K562 (cell line): ENCODE measurements at regions not wholly inside any gene's neighbourhood (a gene's known extent, or its start where the extent isn't known, plus 50 kb on each side); places are given as distances from the start of the nearest gene placed in this dataset.

Experiments used
- ATAC-seq: fragments of 200-7000 bp; cut with Tn5 transposase; 3 replicates; pipeline ENCODE4 v1.9.1; 2020; ENCODE audit warnings: moderate library complexity
- BruUV-seq: library from RNA; stranded (reverse); fragments of 400-500 nt; replicated peaks from 2 replicates; lab custom pipeline; 2021; lab: Mats Ljungman, UMichigan
- CTCF ChIA-PET: fragments of 300-600 bp; formaldehyde crosslinking; extraction: SDS; loops from one replicate; lab custom pipeline; 2021; ENCODE audit warnings: low intra/inter-chr PET ratio; lab: Yijun Ruan, JAX
- POLR2A ChIA-PET: fragments of 300-600, 350-650 bp; sonication (Branson Sonifier 250); formaldehyde crosslinking; extraction: SDS; loops from one replicate; lab custom pipeline; 2021; ENCODE audit warnings: antibody characterized with exemption, inconsistent platforms; lab: Yijun Ruan, JAX
- DNase-seq, 4 experiments: peaks; one replicate each; pipeline versions ENCODE4 v3.0.0 to v3.0.0-alpha.2; 2011 to 2018; ENCODE audit warnings: low spot score in 3 of 4, mixed read lengths in 3 of 4; ENCODE audit errors: extremely low read depth in 1 of 4
- FAIRE-seq: peaks from 2 replicates; lab custom pipeline; 2011; peaks lifted over from hg19 to GRCh38; lab: Jason Lieb, UNC
- H2AFZ ChIP-seq: 2 replicates; pipeline ENCODE4 v1.6.0; 2011; ENCODE audit warnings: low read depth, low read length, control low read depth, inconsistent platforms
- H3K27ac ChIP-seq: fragments of 200-600 bp; 3 replicates; pipeline ENCODE4 v1.8.0; 2011; ENCODE audit warnings: low read depth, mild to moderate bottlenecking, control low read depth, inconsistent platforms, low read length, moderate library complexity, mixed read lengths; ENCODE audit errors: extremely low read depth
- H3K27me3 ChIP-seq, 2 experiments: fragments of 300-600 bp in 1 of 2; 2 replicates in 1 of 2; 3 replicates in 1 of 2; pipeline versions ENCODE4 v1.6.0 to v1.8.0; 2011; ENCODE audit warnings: inconsistent platforms in 2 of 2, low read length in 2 of 2, mild to moderate bottlenecking in 1 of 2, mixed read lengths in 1 of 2, moderate library complexity in 1 of 2; ENCODE audit not compliant: control insufficient read depth in 2 of 2, insufficient read depth in 2 of 2
- H3K36me3 ChIP-seq: fragments of 300-600 bp; 3 replicates; pipeline ENCODE4 v1.8.0; 2011; ENCODE audit warnings: mild to moderate bottlenecking, low read length, inconsistent platforms; ENCODE audit not compliant: control insufficient read depth, insufficient read depth
- H3K4me1 ChIP-seq, 2 experiments: fragments of 200-600 bp in 1 of 2; replicated peaks in 1 of 2; 2 replicates in 1 of 2; 3 replicates in 1 of 2; pipeline versions ENCODE4 v1.5.1 to v1.8.0; 2011; ENCODE audit warnings: inconsistent platforms in 2 of 2, low read length in 2 of 2, mild to moderate bottlenecking in 1 of 2, mixed read lengths in 1 of 2, moderate library complexity in 1 of 2; ENCODE audit not compliant: control insufficient read depth in 2 of 2, insufficient read depth in 2 of 2
- H3K4me2 ChIP-seq: 2 replicates; pipeline ENCODE4 v1.6.1; 2011; ENCODE audit warnings: low read length, control low read depth, inconsistent platforms, mixed read lengths; ENCODE audit not compliant: insufficient read depth
- H3K4me3 ChIP-seq: fragments of 200-600 bp; sonication (generic), shearing (Covaris generic); 2 replicates; pipeline ENCODE4 v1.5.1; 2016; ENCODE audit warnings: control low read depth, inconsistent platforms
- H3K79me2 ChIP-seq: fragments of 200-600 bp; 3 replicates; pipeline ENCODE4 v1.8.0; 2011; ENCODE audit warnings: low read length, inconsistent platforms; ENCODE audit not compliant: control insufficient read depth, insufficient read depth
- H3K9ac ChIP-seq, 2 experiments: 2 replicates each; pipeline versions ENCODE4 v1.6.0 to v1.6.1; 2011; ENCODE audit warnings: low read depth in 2 of 2, low read length in 2 of 2, control low read depth in 1 of 2, inconsistent platforms in 1 of 2, mild to moderate bottlenecking in 1 of 2, mixed read lengths in 1 of 2; ENCODE audit not compliant: insufficient read depth in 1 of 2
- H3K9me1 ChIP-seq: one replicate; pipeline ENCODE4 v1.6.0; 2011; ENCODE audit warnings: inconsistent platforms, mild to moderate bottlenecking, low read length, moderate library complexity; ENCODE audit not compliant: control insufficient read depth, insufficient read depth
- H3K9me3 ChIP-seq: replicated peaks from 2 replicates; pipeline ENCODE4 v1.5.1; 2011; ENCODE audit warnings: low read depth, low read length, inconsistent platforms; ENCODE audit not compliant: control insufficient read depth, insufficient read depth
- H4K20me1 ChIP-seq: replicated peaks from 2 replicates; pipeline ENCODE4 v1.6.1; 2011; ENCODE audit warnings: low read length, inconsistent platforms, mixed read lengths; ENCODE audit not compliant: control insufficient read depth, insufficient read depth
- CBX8 ChIP-seq: fragments of 200-600 bp; sonication (generic); IDR thresholded peaks from 2 replicates; pipeline ENCODE4 v1.6.1; 2012; ENCODE audit warnings: borderline replicate concordance, mixed run types, low read depth, mild to moderate bottlenecking, moderate library complexity, mixed read lengths, low read length, control low read depth, inconsistent platforms; ENCODE audit not compliant: poor library complexity, severe bottlenecking; ENCODE audit errors: extremely low read depth
- HMG20A ChIP-seq: fragments of 450-650 bp; formaldehyde crosslinking; conservative IDR thresholded peaks from 2 replicates; pipeline ENCODE4 v1.4.0; 2020; ENCODE audit warnings: mild to moderate bottlenecking, mixed read lengths
- PHB2 ChIP-seq: fragments of 450-650 bp; IDR thresholded peaks from 2 replicates; pipeline ENCODE4 v1.6.1; 2017; ENCODE audit warnings: low read depth
- RNF2 ChIP-seq: sonication (generic); IDR thresholded peaks from 2 replicates; pipeline ENCODE4 v1.6.1; 2016
- YBX1 ChIP-seq: fragments of 450-650 bp; IDR thresholded peaks from 2 replicates; pipeline ENCODE4 v1.7.1; 2016; ENCODE audit warnings: mild to moderate bottlenecking
- WGBS: fragments of 100-300 bp; shearing (Covaris generic); methylation state at CpG from one replicate; pipeline ENCODE4 v1.1.6; 2016; ENCODE audit warnings: low coverage, mixed read lengths; ENCODE audit not compliant: insufficient coverage; ENCODE audit errors: missing lambda C conversion rate; 5-methylcytosine and 5-hydroxymethylcytosine counted together
- in situ Hi-C: fragments of 300-500 bp; cut with MboI; formaldehyde crosslinking; loops from 4 replicates; pipeline ENCODE4 v1.15.0; 2018; ENCODE audit warnings: inconsistent platforms, mixed read lengths
- intact Hi-C: fragments of 100-400 bp; cut with micrococcal nuclease; formaldehyde crosslinking; loops from 2 replicates; pipeline ENCODE4 v1.14.2; 2022
- TF ChIP-seq, protein P1 (sequence below): fragments of 200-800 bp; sonication (Bioruptor generic); IDR thresholded peaks from 2 replicates; pipeline ENCODE4 v1.6.1; 2017; ENCODE audit warnings: missing genetic modification characterization, missing compliant biosample characterization
- TF ChIP-seq, protein P2 (sequence below): fragments of 250-450 bp; sonication (Bioruptor Pico); IDR thresholded peaks from 2 replicates; pipeline ENCODE4 v1.9.0; 2021; ENCODE audit warnings: mild to moderate bottlenecking, inconsistent platforms

DNA sequence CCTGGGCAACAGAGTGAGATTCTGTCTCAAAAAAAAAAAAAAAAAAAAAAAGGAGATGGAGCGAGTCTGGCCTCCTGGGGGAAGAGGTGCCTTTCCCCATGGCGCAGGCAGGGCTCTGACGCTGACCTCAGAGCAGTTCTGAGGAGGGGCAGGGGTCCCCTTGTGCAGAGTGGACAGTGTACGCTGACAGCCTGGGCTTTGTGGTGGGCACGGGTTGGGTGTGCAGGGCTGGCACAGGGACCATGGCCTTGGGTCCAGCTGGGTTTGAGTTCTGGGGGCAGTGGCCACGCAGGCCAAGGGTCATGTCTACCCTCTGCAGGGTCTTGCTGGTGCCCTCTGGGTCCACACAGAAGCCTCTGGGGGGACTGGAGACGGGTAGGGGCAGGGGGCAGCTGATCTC lies 260.1 kb upstream of the C1orf174 start (continued):
- TF ChIP-seq CBX8 (no peak), RNF2 (no peak), HMG20A (CRISPR knock-in tag) (no peak), PHB2 (no peak), YBX1 (no peak)
- TF ChIP-seq, protein P1, sequence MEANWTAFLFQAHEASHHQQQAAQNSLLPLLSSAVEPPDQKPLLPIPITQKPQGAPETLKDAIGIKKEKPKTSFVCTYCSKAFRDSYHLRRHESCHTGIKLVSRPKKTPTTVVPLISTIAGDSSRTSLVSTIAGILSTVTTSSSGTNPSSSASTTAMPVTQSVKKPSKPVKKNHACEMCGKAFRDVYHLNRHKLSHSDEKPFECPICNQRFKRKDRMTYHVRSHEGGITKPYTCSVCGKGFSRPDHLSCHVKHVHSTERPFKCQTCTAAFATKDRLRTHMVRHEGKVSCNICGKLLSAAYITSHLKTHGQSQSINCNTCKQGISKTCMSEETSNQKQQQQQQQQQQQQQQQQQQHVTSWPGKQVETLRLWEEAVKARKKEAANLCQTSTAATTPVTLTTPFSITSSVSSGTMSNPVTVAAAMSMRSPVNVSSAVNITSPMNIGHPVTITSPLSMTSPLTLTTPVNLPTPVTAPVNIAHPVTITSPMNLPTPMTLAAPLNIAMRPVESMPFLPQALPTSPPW (CRISPR knock-in tag): no peak

DNA sequence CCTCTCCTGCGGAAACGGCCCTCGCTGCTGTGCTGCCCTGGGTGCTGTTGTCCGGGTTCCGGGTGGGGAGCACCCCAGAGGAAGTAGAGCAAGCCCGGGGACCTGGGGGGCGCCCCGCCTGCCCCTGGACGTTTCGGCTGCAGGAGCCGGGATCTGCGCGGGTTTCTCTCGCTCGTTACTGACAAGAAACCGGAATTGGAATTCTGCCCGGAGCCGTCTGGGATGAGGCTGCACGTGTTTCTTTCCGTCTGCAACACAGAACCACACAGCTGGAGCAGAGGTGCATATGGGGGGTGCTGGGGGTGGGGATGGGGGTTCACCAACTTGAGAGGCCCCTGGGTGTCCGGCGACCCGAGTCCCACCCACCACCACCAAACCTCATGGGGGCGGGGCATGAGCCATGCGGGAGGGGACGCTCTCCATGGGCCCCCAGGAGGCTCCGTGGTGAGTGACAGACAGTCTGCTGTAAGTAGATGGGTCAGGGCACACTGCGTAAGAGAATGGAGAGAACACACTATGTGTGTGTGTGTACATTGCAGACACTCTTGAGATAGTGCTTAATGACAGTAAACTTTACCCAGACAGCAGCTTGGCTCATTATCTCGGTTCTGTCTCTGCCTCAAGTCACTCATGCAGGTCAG lies 261.4 kb upstream of the C1orf174 start:
- no peak overlapping the region for H3K4me2 ChIP-seq
- H2AFZ ChIP-seq: no peak overlapping the region
- no peaks in the 10 kb centered on the region for H3K79me2 ChIP-seq
- TF ChIP-seq, protein P2, sequence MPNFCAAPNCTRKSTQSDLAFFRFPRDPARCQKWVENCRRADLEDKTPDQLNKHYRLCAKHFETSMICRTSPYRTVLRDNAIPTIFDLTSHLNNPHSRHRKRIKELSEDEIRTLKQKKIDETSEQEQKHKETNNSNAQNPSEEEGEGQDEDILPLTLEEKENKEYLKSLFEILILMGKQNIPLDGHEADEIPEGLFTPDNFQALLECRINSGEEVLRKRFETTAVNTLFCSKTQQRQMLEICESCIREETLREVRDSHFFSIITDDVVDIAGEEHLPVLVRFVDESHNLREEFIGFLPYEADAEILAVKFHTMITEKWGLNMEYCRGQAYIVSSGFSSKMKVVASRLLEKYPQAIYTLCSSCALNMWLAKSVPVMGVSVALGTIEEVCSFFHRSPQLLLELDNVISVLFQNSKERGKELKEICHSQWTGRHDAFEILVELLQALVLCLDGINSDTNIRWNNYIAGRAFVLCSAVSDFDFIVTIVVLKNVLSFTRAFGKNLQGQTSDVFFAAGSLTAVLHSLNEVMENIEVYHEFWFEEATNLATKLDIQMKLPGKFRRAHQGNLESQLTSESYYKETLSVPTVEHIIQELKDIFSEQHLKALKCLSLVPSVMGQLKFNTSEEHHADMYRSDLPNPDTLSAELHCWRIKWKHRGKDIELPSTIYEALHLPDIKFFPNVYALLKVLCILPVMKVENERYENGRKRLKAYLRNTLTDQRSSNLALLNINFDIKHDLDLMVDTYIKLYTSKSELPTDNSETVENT (CRISPR knock-in tag): no peak
- peaks cover 0 to 4% of the 10 kb centered on the region in 2 experiments; a peak in 2 of 5 replicates for H3K4me1 ChIP-seq
- CTCF ChIA-PET: no interaction called here
- no peak overlapping the region for H3K4me3 ChIP-seq
- DNase-seq (no peak), FAIRE-seq (no peak), ATAC-seq (peak; percentile 43; the same call in 2 of the 3 replicates)
- H3K9ac ChIP-seq: no peak overlapping the region
- H4K20me1 ChIP-seq: no peaks in the 10 kb centered on the region
- under 1% methylated on average over 21 of the region's 29 CpGs for WGBS
- no peaks in the 10 kb centered on the region for H3K36me3 ChIP-seq
- peaks cover 23 to 72% of the 10 kb centered on the region in 2 experiments; a peak in 4 of 5 replicates for H3K27me3 ChIP-seq
- in situ Hi-C loops (no loop called here), intact Hi-C loops (no loop called here)
- no peaks in the 10 kb centered on the region for H3K9me1 ChIP-seq
- no peak overlapping the region for H3K27ac ChIP-seq
- no TSS peak for BruUV-seq
- POLR2A ChIA-PET: no interaction called here
- H3K9me3 ChIP-seq: no peaks in the 10 kb centered on the region
